Mesendoderm (in vitro differentiated cells): ENCODE measurements at regions not wholly inside any gene's neighbourhood (a gene's known extent, or its start where the extent isn't known, plus 50 kb on each side); places are given as distances from the start of the nearest gene placed in this dataset.

Experiments
- DNase-seq: peaks from one replicate; pipeline ENCODE4 v3.0.0; 2013
- H2AK5ac ChIP-seq: 2 replicates; pipeline ENCODE4 v1.6.1; 2013; ENCODE audit warnings: low read length, inconsistent platforms
- H2BK120ac ChIP-seq: 2 replicates; pipeline ENCODE4 v1.6.1; 2013; ENCODE audit warnings: low read depth, mild to moderate bottlenecking, low read length, moderate library complexity, mixed read lengths
- H2BK15ac ChIP-seq: replicated peaks from 2 replicates; pipeline ENCODE4 v1.6.1; 2013; ENCODE audit warnings: low read depth, mild to moderate bottlenecking, moderate library complexity
- H2BK5ac ChIP-seq: 2 replicates; pipeline ENCODE4 v1.6.1; 2013; ENCODE audit warnings: low read length, inconsistent platforms
- H3K18ac ChIP-seq: 2 replicates; pipeline ENCODE4 v1.6.1; 2013; ENCODE audit warnings: mild to moderate bottlenecking, low read length, mixed read lengths
- H3K23ac ChIP-seq: one replicate; pipeline ENCODE4 v1.6.1; 2013; ENCODE audit warnings: low read length
- H3K27ac ChIP-seq: 2 replicates; pipeline ENCODE4 v1.5.1; 2013; ENCODE audit warnings: low read depth, mild to moderate bottlenecking, inconsistent platforms, low read length, moderate library complexity
- H3K27me3 ChIP-seq: 2 replicates; pipeline ENCODE4 v1.6.1; 2013; ENCODE audit warnings: low read length, control low read depth, mild to moderate bottlenecking, inconsistent platforms; ENCODE audit not compliant: insufficient read depth, poor library complexity
- H3K36me3 ChIP-seq: 2 replicates; pipeline ENCODE4 v1.6.1; 2013; ENCODE audit warnings: low read length, inconsistent platforms; ENCODE audit not compliant: control insufficient read depth, insufficient read depth
- H3K4ac ChIP-seq: one replicate; pipeline ENCODE4 v1.6.1; 2013; ENCODE audit warnings: low read depth, mild to moderate bottlenecking, low read length, moderate library complexity
- H3K4me1 ChIP-seq: 2 replicates; pipeline ENCODE4 v1.6.1; 2013; ENCODE audit warnings: low read depth, low read length, inconsistent platforms; ENCODE audit not compliant: control insufficient read depth
- H3K4me2 ChIP-seq: 2 replicates; pipeline ENCODE4 v1.6.1; 2013; ENCODE audit warnings: low read length
- H3K4me3 ChIP-seq: 2 replicates; pipeline ENCODE4 v1.5.1; 2013; ENCODE audit warnings: mild to moderate bottlenecking, low read length
- H3K56ac ChIP-seq: one replicate; pipeline ENCODE4 v1.6.1; 2013; ENCODE audit warnings: low read length
- H3K79me1 ChIP-seq: 2 replicates; pipeline ENCODE4 v1.6.1; 2013; ENCODE audit warnings: low read length, inconsistent platforms
- H3K79me2 ChIP-seq: 2 replicates; pipeline ENCODE4 v1.6.1; 2013; ENCODE audit warnings: mild to moderate bottlenecking, low read length; ENCODE audit not compliant: control insufficient read depth, insufficient read depth
- H3K9ac ChIP-seq: 2 replicates; pipeline ENCODE4 v1.6.1; 2013; ENCODE audit warnings: low read length, inconsistent platforms
- H4K5ac ChIP-seq: one replicate; pipeline ENCODE4 v1.6.1; 2013; ENCODE audit warnings: low read length
- H4K8ac ChIP-seq: one replicate; pipeline ENCODE4 v1.6.1; 2013; ENCODE audit warnings: low read depth, mild to moderate bottlenecking, control low read depth, low read length, moderate library complexity
- WGBS: extraction: QIAGEN DNeasy Blood & Tissue Kit; methylation state at CpG from one replicate; pipeline ENCODE4 v1.1.7; 2013; ENCODE audit warnings: low lambda C conversion rate, missing lambda C conversion rate; ENCODE audit not compliant: insufficient coverage; ENCODE audit errors: extremely low coverage; 5-methylcytosine and 5-hydroxymethylcytosine counted together

DNA sequence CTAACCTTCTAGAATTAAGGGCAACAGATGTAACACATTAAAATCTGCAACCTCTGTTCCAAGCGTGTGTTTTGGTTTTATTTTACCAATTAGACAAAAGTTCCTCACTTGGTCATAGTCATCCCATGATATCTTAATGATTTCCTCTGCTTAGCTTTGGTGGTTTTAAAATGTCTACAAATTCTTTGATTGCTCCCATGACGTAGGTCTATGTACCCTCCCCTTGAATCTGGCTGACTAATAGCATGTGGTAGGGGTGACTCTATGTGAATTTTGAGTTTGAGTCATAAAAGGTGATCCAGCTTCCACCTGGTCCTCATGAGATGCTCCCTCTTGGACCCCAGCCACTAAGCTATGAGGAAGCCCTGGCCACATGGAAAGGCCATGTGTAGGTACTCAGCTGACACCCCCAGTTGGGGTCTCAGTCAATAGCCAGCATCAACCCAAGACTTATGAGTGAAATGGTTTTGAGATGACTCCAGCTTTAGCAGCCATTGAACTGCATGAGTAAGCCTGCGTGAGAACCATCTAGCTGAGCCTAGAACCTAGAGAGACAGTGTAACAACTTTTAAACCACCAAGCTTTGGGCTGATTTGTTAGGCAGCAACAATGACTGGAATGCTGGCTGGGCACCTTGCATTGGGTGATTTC, 247.1 kb downstream of the MSRB3 start:
- Histone ChIP-seq H3K27ac (no peak overlapping the region), H3K56ac (no peak overlapping the region), H3K4ac (no peak overlapping the region), H4K5ac (no peak overlapping the region), H2BK5ac (no peak overlapping the region), H3K4me1 (no peaks in the 10 kb centered on the region), H4K8ac (no peak overlapping the region), H3K27me3 (no peaks in the 10 kb centered on the region), H3K79me2 (no peaks in the 10 kb centered on the region), H3K36me3 (no peaks in the 10 kb centered on the region), H2AK5ac (no peak overlapping the region), H2BK120ac (no peak overlapping the region), H2BK15ac (no peak overlapping the region), H3K4me2 (no peak overlapping the region), H3K4me3 (no peak overlapping the region), H3K23ac (no peak overlapping the region), H3K9ac (no peak overlapping the region), H3K79me1 (no peaks in the 10 kb centered on the region), H3K18ac (no peak overlapping the region)
- WGBS = no CpG with 5 or more reads among the region's 3 CpGs
- no peak for DNase-seq

- WGBS = no CpG with 5 or more reads among the region's 2 CpGs
- no peak overlapping the region for H3K4ac ChIP-seq
- no peak overlapping the region for H2BK120ac ChIP-seq
- H3K79me1 ChIP-seq = no peaks in the 10 kb centered on the region
- H3K23ac ChIP-seq = no peak overlapping the region
- no peak overlapping the region for H3K56ac ChIP-seq
- H3K4me2 ChIP-seq = no peak overlapping the region
- H4K5ac ChIP-seq = no peak overlapping the region
- H3K18ac ChIP-seq = no peak overlapping the region
- H3K9ac ChIP-seq = no peak overlapping the region
- no peak overlapping the region for H3K4me3 ChIP-seq
- no peak for DNase-seq
- H4K8ac ChIP-seq = no peak overlapping the region
- no peaks in the 10 kb centered on the region for H3K36me3 ChIP-seq
- no peak overlapping the region for H3K27ac ChIP-seq
- H3K27me3 ChIP-seq = no peaks in the 10 kb centered on the region
- H3K79me2 ChIP-seq = no peaks in the 10 kb centered on the region
- no peak overlapping the region for H2BK15ac ChIP-seq
- no peak overlapping the region for H2BK5ac ChIP-seq
- no peaks in the 10 kb centered on the region for H3K4me1 ChIP-seq
- no peak overlapping the region for H2AK5ac ChIP-seq
These were observed 247.8 kb downstream of the MSRB3 start for GRCh38 chr12:65526311-65526710.

- H2AK5ac ChIP-seq = no peak overlapping the region
- H3K27ac ChIP-seq = no peak overlapping the region
- H3K18ac ChIP-seq = no peak overlapping the region
- DNase-seq = no peak
- no peak overlapping the region for H4K5ac ChIP-seq
- H3K4me1 ChIP-seq = no peaks in the 10 kb centered on the region
- no peak overlapping the region for H4K8ac ChIP-seq
- H3K4me3 ChIP-seq = no peak overlapping the region
- no peaks in the 10 kb centered on the region for H3K27me3 ChIP-seq
- no peak overlapping the region for H3K23ac ChIP-seq
- H3K36me3 ChIP-seq = no peaks in the 10 kb centered on the region
- no peaks in the 10 kb centered on the region for H3K79me2 ChIP-seq
- H3K56ac ChIP-seq = no peak overlapping the region
- no peak overlapping the region for H3K4ac ChIP-seq
- no peak overlapping the region for H3K4me2 ChIP-seq
- no peaks in the 10 kb centered on the region for H3K79me1 ChIP-seq
- no peak overlapping the region for H2BK5ac ChIP-seq
- no peak overlapping the region for H3K9ac ChIP-seq
- H2BK15ac ChIP-seq = no peak overlapping the region
- WGBS = no CpG with 5 or more reads among the region's 3 CpGs
- H2BK120ac ChIP-seq = no peak overlapping the region
These were observed 249.6 kb downstream of the MSRB3 start for GRCh38 chr12:65528127-65528526.

GRCh38 chr12:65529106-65529505, 250.6 kb downstream of the MSRB3 start:
- Histone ChIP-seq H4K8ac (no peak overlapping the region), H2AK5ac (no peak overlapping the region), H3K9ac (no peak overlapping the region), H4K5ac (no peak overlapping the region), H3K79me2 (no peaks in the 10 kb centered on the region), H3K27ac (no peak overlapping the region), H2BK5ac (no peak overlapping the region), H3K4me1 (no peaks in the 10 kb centered on the region), H3K36me3 (no peaks in the 10 kb centered on the region), H3K18ac (no peak overlapping the region), H3K4ac (no peak overlapping the region), H2BK15ac (no peak overlapping the region), H3K79me1 (no peaks in the 10 kb centered on the region), H3K23ac (no peak overlapping the region), H3K4me3 (no peak overlapping the region), H3K27me3 (no peaks in the 10 kb centered on the region), H2BK120ac (no peak overlapping the region), H3K56ac (no peak overlapping the region), H3K4me2 (no peak overlapping the region)
- no CpG with 5 or more reads among the region's 2 CpGs for WGBS
- DNase-seq = no peak

DNA sequence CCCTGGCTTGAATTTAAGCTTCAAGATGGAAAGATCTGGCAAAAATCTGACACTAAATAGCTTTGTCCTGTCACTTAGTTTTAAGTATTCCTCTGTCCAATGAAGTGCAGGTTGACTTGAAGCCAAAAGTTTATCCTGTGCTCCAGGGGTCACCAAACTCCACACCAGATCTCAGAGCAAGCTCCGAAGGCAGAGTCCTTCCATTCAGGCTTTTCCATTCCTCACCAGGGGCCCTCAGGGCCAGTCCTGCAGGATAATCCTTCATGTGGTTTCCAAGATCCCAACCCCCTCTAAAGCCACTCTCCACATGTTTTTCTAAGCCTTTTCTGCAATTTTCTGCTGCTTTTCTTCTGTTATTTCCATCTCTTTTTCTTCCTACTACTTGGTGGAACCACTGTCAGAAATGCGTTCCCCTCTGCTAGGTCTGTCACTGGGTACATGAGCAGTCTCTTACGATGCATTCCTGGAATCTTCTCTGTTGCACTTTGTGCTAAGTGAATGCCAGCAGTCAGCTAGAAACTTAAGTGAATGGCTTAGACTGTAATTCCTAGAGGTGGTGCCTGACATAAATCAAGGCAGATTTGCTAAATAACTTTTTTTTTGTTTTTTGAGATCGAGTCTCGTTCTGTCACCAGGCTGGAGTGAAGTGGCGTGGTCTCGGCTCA, 251.4 kb downstream of the MSRB3 start:
- Histone ChIP-seq H3K4me1 (no peaks in the 10 kb centered on the region), H2AK5ac (no peak overlapping the region), H3K23ac (no peak overlapping the region), H3K4ac (no peak overlapping the region), H3K27me3 (no peaks in the 10 kb centered on the region), H3K4me2 (no peak overlapping the region), H4K5ac (no peak overlapping the region), H3K9ac (no peak overlapping the region), H3K27ac (no peak overlapping the region), H3K79me2 (no peaks in the 10 kb centered on the region), H2BK5ac (no peak overlapping the region), H2BK15ac (no peak overlapping the region), H3K18ac (no peak overlapping the region), H2BK120ac (no peak overlapping the region), H3K56ac (no peak overlapping the region), H3K79me1 (no peaks in the 10 kb centered on the region), H3K4me3 (no peak overlapping the region), H3K36me3 (no peaks in the 10 kb centered on the region), H4K8ac (no peak overlapping the region)
- no CpG with 5 or more reads among the region's 7 CpGs for WGBS
- DNase-seq = no peak

DNA sequence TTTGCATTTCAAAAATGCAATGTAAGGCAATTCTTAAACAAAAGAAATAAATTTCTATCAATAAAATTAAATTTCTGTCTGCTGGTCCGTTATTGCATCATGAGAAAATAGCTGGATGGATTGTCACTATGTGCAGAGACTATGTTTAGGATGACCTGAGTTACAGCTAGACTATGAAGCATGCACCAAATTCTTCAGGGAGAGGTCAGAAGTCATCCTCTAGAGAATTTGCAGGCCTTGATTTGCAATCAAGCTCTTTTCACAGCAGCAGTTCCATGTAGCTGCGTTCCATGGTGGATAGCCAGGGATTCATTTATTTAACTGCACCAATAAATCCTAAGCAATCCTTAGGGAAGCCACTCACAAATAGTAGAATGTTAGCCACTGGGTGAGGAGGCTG, 253.7 kb downstream of the MSRB3 start:
- Histone ChIP-seq H3K4me1 (no peaks in the 10 kb centered on the region), H3K18ac (no peak overlapping the region), H4K8ac (no peak overlapping the region), H3K4me2 (no peak overlapping the region), H2BK15ac (no peak overlapping the region), H2AK5ac (no peak overlapping the region), H3K79me1 (no peaks in the 10 kb centered on the region), H3K4me3 (no peak overlapping the region), H3K56ac (no peak overlapping the region), H3K79me2 (no peaks in the 10 kb centered on the region), H3K27me3 (no peaks in the 10 kb centered on the region), H2BK120ac (no peak overlapping the region), H3K36me3 (no peaks in the 10 kb centered on the region), H4K5ac (no peak overlapping the region), H2BK5ac (no peak overlapping the region), H3K9ac (no peak overlapping the region), H3K4ac (no peak overlapping the region), H3K27ac (no peak overlapping the region), H3K23ac (no peak overlapping the region)
- DNase-seq = no peak
- no CpG with 5 or more reads among the region's 2 CpGs for WGBS
